ENCODE measurements at regions not wholly inside any gene's neighbourhood (a gene's known extent, or its start where the extent isn't known, plus 50 kb on each side); places are given as distances from the start of the nearest gene placed in this dataset.

DNA sequence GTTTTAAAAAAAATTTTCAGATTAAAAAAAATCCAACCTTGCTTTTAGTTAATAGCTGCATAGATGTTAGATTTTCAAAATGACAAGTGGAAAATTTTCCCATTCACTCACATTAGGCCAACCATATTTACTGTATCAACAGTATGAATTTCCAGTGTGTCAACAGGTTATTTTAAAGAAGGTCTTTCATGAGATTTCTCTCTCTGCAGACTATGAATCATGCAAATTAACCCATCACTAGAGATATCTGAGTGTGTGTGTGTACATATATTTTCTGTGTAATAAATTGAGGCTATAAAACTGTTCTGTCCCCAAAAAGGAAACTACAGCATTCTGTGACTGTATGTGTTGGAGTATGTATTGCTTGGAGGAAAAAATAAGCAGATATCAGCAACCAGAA, 305.6 kb downstream of the ARL4A start:
- DNase-seq (no peak), ATAC-seq (ENCODE audit: low FRiP score) (no peak)
- Histone ChIP-seq H3K27me3 (ENCODE audit: control insufficient read depth in 1 of 2, insufficient read depth in 2 of 2, low read length in 1 of 2) (no peaks in the 10 kb centered on the region), H3K27ac (ENCODE audit: low read depth in 1 of 2, low read length in 2 of 2) (no peak overlapping the region), H3K4me1 (ENCODE audit: control insufficient read depth in 1 of 2, insufficient read depth in 2 of 2, low read length in 2 of 2) (no peaks in the 10 kb centered on the region), H3K9me3 (ENCODE audit: control insufficient read depth, low read length) (no peaks in the 10 kb centered on the region), H3K36me3 (ENCODE audit: control insufficient read depth in 1 of 2, insufficient read depth in 2 of 2, low read length in 1 of 2) (no peaks in the 10 kb centered on the region), H3K4me3 (ENCODE audit: low read length in 2 of 2) (no peak overlapping the region)
- intact Hi-C loops (cut with DNase I), result no loop called here

DNA sequence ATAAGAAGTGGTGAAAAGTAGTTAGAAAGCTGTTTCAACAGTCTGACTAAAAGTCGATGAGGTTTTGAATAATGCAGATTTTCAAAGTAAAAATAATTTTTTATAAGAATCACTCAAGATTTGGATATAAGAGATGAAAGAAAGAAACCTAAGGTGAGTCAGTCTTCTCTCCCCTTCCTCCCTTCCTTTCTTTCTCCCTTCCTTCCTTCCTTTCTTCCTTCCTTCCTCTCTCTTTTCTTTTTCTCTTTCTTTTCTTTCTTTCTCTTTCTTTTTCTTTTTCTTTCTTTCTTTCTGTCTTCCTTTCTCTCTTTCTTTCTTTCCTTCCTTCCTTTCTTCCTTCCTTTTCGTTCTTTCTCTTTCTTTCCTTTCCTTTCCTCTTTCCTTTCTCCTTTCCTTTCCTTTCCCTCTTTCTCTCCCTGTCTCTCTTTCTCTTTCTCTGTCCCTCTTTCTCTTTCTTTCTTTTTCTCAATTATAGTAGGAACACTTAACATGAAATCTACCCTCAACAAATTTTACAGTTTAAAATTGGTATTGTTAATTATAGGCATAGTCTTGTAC, 308.6 kb downstream of the ARL4A start:
- DNase-seq (no peak), ATAC-seq (ENCODE audit: low FRiP score) (no peak)
- Histone ChIP-seq H3K9me3 (ENCODE audit: control insufficient read depth, low read length) (no peaks in the 10 kb centered on the region), H3K4me1 (ENCODE audit: control insufficient read depth in 1 of 2, insufficient read depth in 2 of 2, low read length in 2 of 2) (no peaks in the 10 kb centered on the region), H3K36me3 (ENCODE audit: control insufficient read depth in 1 of 2, insufficient read depth in 2 of 2, low read length in 1 of 2) (no peaks in the 10 kb centered on the region), H3K27me3 (ENCODE audit: control insufficient read depth in 1 of 2, insufficient read depth in 2 of 2, low read length in 1 of 2) (no peaks in the 10 kb centered on the region), H3K4me3 (ENCODE audit: low read length in 2 of 2) (no peak overlapping the region), H3K27ac (ENCODE audit: low read depth in 1 of 2, low read length in 2 of 2) (no peak overlapping the region)
- intact Hi-C loops (cut with DNase I), result no loop called here
- WGBS, 2 donors, result 72 to 83% methylated on average over 2 of the region's 2 CpGs

DNA sequence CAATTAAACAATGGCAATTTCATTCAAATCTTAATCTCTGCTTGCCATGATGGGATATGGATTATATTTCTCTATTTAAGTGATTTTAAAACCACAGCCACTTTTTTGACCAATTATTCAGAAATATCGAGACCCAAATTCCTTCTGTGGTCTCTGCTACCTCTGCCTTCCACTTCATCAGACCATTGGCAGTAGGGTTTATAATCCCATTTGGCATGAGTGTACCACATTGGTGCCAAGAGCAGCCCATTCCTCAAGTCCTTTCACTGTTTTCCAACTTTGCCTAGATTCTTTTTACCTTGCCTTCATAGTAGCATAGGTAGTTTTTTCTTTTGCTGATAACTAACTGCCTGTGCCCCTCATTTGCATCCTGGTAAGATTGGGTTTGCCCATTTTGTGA, 319.9 kb downstream of the ARL4A start:
- H3K9me3 ChIP-seq (ENCODE audit: control insufficient read depth, low read length), result no peaks in the 10 kb centered on the region

GRCh38 chr7:13009517-13009916, 322.1 kb downstream of the ARL4A start:
- intact Hi-C loops (cut with DNase I), result no loop called here
- Histone ChIP-seq H3K4me3 (ENCODE audit: low read length in 2 of 2) (no peak overlapping the region), H3K27ac (ENCODE audit: low read depth in 1 of 2, low read length in 2 of 2) (no peak overlapping the region), H3K4me1 (ENCODE audit: control insufficient read depth in 1 of 2, insufficient read depth in 2 of 2, low read length in 2 of 2) (no peaks in the 10 kb centered on the region), H3K9me3 (ENCODE audit: control insufficient read depth, low read length) (no peaks in the 10 kb centered on the region), H3K36me3 (ENCODE audit: control insufficient read depth in 1 of 2, insufficient read depth in 2 of 2, low read length in 1 of 2) (no peaks in the 10 kb centered on the region), H3K27me3 (ENCODE audit: control insufficient read depth in 1 of 2, insufficient read depth in 2 of 2, low read length in 1 of 2) (no peaks in the 10 kb centered on the region)
- DNase-seq (no peak), ATAC-seq (ENCODE audit: low FRiP score) (no peak)
- WGBS, 2 donors, result 98% methylated on average over 3 of the region's 3 CpGs

More for the DNA sequence above, 319.9 kb downstream of the ARL4A start:
- H3K27ac ChIP-seq (ENCODE audit: low read depth in 1 of 2, low read length in 2 of 2), result no peak overlapping the region
- H3K27me3 ChIP-seq (ENCODE audit: control insufficient read depth in 1 of 2, insufficient read depth in 2 of 2, low read length in 1 of 2), result no peaks in the 10 kb centered on the region
- no peak overlapping the region for H3K4me3 ChIP-seq (ENCODE audit: low read length in 2 of 2)
- 81 to 90% methylated on average over 1 of the region's 1 CpG for WGBS, 2 donors
- no peak for DNase-seq
- no peaks in the 10 kb centered on the region for H3K36me3 ChIP-seq (ENCODE audit: control insufficient read depth in 1 of 2, insufficient read depth in 2 of 2, low read length in 1 of 2)
- no peak for ATAC-seq (ENCODE audit: low FRiP score)
- intact Hi-C loops (cut with DNase I), result no loop called here
- H3K4me1 ChIP-seq (ENCODE audit: control insufficient read depth in 1 of 2, insufficient read depth in 2 of 2, low read length in 2 of 2), result no peaks in the 10 kb centered on the region

DNA sequence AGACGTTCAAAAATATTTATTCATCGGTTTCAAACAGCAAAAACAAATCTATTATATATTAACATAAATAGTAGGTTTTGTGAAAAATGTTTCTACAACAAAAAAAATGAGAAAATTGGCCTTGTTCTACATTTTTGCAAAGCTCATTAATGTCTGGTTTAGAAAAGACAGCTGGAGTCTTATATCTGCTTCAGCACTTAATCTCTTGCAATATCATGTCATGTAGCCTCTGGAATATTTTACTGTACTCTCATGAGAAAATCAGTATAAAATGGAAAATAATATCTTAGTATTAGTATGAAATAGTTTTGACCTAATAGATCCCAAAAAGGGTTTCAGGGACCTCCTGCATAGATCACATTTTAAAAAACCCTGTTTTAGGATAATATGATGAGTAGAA, 326.6 kb downstream of the ARL4A start:
- H3K36me3 ChIP-seq (ENCODE audit: control insufficient read depth in 1 of 2, insufficient read depth in 2 of 2, low read length in 1 of 2), result no peaks in the 10 kb centered on the region
- no peak overlapping the region for H3K27ac ChIP-seq (ENCODE audit: low read depth in 1 of 2, low read length in 2 of 2)
- no peak for DNase-seq
- H3K4me3 ChIP-seq (ENCODE audit: low read length in 2 of 2), result no peak overlapping the region
- peaks cover 0 to 1% of the 10 kb centered on the region in 2 donors for H3K27me3 ChIP-seq (ENCODE audit: control insufficient read depth in 1 of 2, insufficient read depth in 2 of 2, low read length in 1 of 2)
- WGBS, 2 donors, result 69 to 73% methylated on average over 2 of the region's 2 CpGs
- no peaks in the 10 kb centered on the region for H3K9me3 ChIP-seq (ENCODE audit: control insufficient read depth, low read length)
- ATAC-seq (ENCODE audit: low FRiP score), result no peak
- no peaks in the 10 kb centered on the region for H3K4me1 ChIP-seq (ENCODE audit: control insufficient read depth in 1 of 2, insufficient read depth in 2 of 2, low read length in 2 of 2)
- intact Hi-C loops (cut with DNase I), result no loop called here

DNA sequence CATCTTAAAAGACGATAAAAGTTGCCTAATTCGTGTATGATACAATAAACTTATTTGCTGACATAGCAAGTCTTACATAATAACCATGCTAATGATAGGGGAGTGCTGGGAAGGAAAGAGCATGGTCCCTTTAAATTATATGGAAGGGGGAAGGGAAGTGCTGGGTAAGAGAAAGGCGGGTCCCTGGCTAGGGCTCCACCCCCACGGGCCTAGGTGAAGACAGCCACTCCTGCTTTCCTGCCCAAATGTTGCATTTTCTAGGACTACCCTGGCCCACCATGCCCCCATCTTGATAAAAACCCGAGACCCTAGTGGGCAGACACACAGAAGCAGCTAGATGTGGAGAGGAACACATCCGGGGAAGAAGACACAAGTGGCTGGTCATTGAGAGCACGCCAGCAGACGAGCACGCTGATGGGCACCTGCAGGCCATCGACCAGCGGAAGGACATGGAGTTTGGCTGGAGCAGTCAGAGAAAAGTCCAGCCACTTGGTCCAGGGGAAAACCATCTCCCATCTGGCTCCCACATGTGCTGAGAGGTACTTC, 328.7 kb downstream of the ARL4A start:
- Histone ChIP-seq H3K9me3 (ENCODE audit: control insufficient read depth, low read length) (no peaks in the 10 kb centered on the region), H3K36me3 (ENCODE audit: control insufficient read depth in 1 of 2, insufficient read depth in 2 of 2, low read length in 1 of 2) (no peaks in the 10 kb centered on the region), H3K4me3 (ENCODE audit: low read length in 2 of 2) (no peak overlapping the region), H3K27ac (ENCODE audit: low read depth in 1 of 2, low read length in 2 of 2) (no peak overlapping the region), H3K27me3 (ENCODE audit: control insufficient read depth in 1 of 2, insufficient read depth in 2 of 2, low read length in 1 of 2) (peaks cover 0 to 1% of the 10 kb centered on the region in 2 donors), H3K4me1 (ENCODE audit: control insufficient read depth in 1 of 2, insufficient read depth in 2 of 2, low read length in 2 of 2) (no peaks in the 10 kb centered on the region)
- intact Hi-C loops (cut with DNase I), result no loop called here
- ATAC-seq (ENCODE audit: low FRiP score) (no peak), DNase-seq (no peak)
- 91 to 93% methylated on average over 11 of the region's 11 CpGs for WGBS, 2 donors

DNA sequence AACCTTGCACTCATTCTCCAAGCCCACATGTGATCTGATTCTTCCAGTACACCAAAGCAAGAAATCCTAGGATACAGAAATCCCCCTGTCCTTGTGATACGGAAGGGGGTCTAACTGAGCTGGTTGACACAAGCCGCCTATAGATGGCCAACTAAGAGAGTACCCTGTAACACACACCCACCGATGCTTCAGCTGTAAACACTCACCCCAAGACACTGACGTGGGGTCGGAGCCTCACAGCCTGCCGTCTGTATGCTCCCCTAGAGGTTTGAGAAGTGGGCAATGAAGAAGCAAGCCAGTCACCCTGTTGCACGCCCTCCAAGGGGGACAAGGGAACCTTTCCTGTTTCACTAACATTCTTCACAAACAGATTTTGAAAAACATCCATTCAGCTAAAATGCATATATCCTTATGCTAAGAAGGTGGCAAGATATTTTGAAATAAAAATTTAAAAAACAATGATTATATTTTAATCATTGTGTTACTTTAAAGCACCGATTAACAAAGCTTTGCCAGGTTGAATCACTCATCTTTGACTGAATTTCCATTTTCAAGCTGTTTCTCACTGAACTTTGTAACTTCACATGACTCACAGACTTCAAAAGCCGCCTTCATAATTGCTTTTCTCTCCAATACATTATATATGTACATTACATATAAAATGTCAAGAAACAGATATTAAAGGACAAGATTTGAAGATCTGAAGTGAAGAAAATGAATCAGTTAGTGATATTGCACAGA, 329.3 kb downstream of the ARL4A start:
- Histone ChIP-seq H3K36me3 (ENCODE audit: control insufficient read depth in 1 of 2, insufficient read depth in 2 of 2, low read length in 1 of 2) (no peaks in the 10 kb centered on the region), H3K27ac (ENCODE audit: low read depth in 1 of 2, low read length in 2 of 2) (no peak overlapping the region), H3K4me3 (ENCODE audit: low read length in 2 of 2) (no peak overlapping the region), H3K27me3 (ENCODE audit: control insufficient read depth in 1 of 2, insufficient read depth in 2 of 2, low read length in 1 of 2) (peaks cover 0 to 1% of the 10 kb centered on the region in 2 donors), H3K9me3 (ENCODE audit: control insufficient read depth, low read length) (no peaks in the 10 kb centered on the region), H3K4me1 (ENCODE audit: control insufficient read depth in 1 of 2, insufficient read depth in 2 of 2, low read length in 2 of 2) (no peaks in the 10 kb centered on the region)
- 79 to 84% methylated on average over 9 of the region's 9 CpGs for WGBS, 2 donors
- intact Hi-C loops (cut with DNase I), result no loop called here
- ATAC-seq (ENCODE audit: low FRiP score), result no peak
- no peak for DNase-seq

GRCh38 chr7:13017333-13017857, 330.0 kb downstream of the ARL4A start:
- 49 to 63% methylated on average over 4 of the region's 4 CpGs for WGBS, 2 donors
- Histone ChIP-seq H3K27me3 (ENCODE audit: control insufficient read depth in 1 of 2, insufficient read depth in 2 of 2, low read length in 1 of 2) (peaks cover 0 to 1% of the 10 kb centered on the region in 2 donors), H3K27ac (ENCODE audit: low read depth in 1 of 2, low read length in 2 of 2) (no peak overlapping the region), H3K9me3 (ENCODE audit: control insufficient read depth, low read length) (no peaks in the 10 kb centered on the region), H3K4me3 (ENCODE audit: low read length in 2 of 2) (no peak overlapping the region), H3K36me3 (ENCODE audit: control insufficient read depth in 1 of 2, insufficient read depth in 2 of 2, low read length in 1 of 2) (no peaks in the 10 kb centered on the region), H3K4me1 (ENCODE audit: control insufficient read depth in 1 of 2, insufficient read depth in 2 of 2, low read length in 2 of 2) (no peaks in the 10 kb centered on the region)
- ATAC-seq (ENCODE audit: low FRiP score), result no peak
- DNase-seq, result no peak
- intact Hi-C loops (cut with DNase I), result no loop called here

GRCh38 chr7:13017881-13018280, 330.4 kb downstream of the ARL4A start:
- Histone ChIP-seq H3K27ac (ENCODE audit: low read depth in 1 of 2, low read length in 2 of 2) (no peak overlapping the region), H3K4me3 (ENCODE audit: low read length in 2 of 2) (no peak overlapping the region), H3K4me1 (ENCODE audit: control insufficient read depth in 1 of 2, insufficient read depth in 2 of 2, low read length in 2 of 2) (no peaks in the 10 kb centered on the region), H3K36me3 (ENCODE audit: control insufficient read depth in 1 of 2, insufficient read depth in 2 of 2, low read length in 1 of 2) (no peaks in the 10 kb centered on the region), H3K27me3 (ENCODE audit: control insufficient read depth in 1 of 2, insufficient read depth in 2 of 2, low read length in 1 of 2) (peaks cover 0 to 1% of the 10 kb centered on the region in 2 donors), H3K9me3 (ENCODE audit: control insufficient read depth, low read length) (no peaks in the 10 kb centered on the region)
- intact Hi-C loops (cut with DNase I), result no loop called here
- ATAC-seq (ENCODE audit: low FRiP score), result no peak
- DNase-seq, result no peak
